HCT116 (cell line): ENCODE measurements at regions not wholly inside any gene's neighbourhood (a gene's known extent, or its start where the extent isn't known, plus 50 kb on each side); places are given as distances from the start of the nearest gene placed in this dataset.

ENCODE experiments used
- ATAC-seq: fragments of 200-7000 bp; cut with Tn5 transposase; 2 replicates; pipeline ENCODE4 v1.9.1; 2020; ENCODE audit warnings: mild to moderate bottlenecking, moderate library complexity
- BruUV-seq: library from RNA; stranded (reverse); fragments of 400-500 nt; replicated peaks from 2 replicates; lab custom pipeline; 2021; lab: Mats Ljungman, UMichigan
- CTCF ChIA-PET: fragments of 300-600 bp; sonication (Branson Sonifier 250); formaldehyde crosslinking; loops from one replicate; lab custom pipeline; 2021; ENCODE audit warnings: antibody characterized with exemption; lab: Charles Lee
- POLR2A ChIA-PET: fragments of 300-600, 350-600 bp; sonication (Branson Sonifier 250); formaldehyde crosslinking; loops from one replicate; lab custom pipeline; 2021; ENCODE audit warnings: antibody characterized with exemption; lab: Charles Lee
- RAD21 ChIA-PET, 2 experiments: fragments of 300-600 bp; sonication (Branson Sonifier 250); formaldehyde crosslinking; loops; one replicate each; lab custom pipeline; 2023; ENCODE audit warnings: low total read pairs in 2 of 2; ENCODE audit not compliant: uncharacterized antibody in 2 of 2, unreplicated experiment in 2 of 2, low non-redundant PET in 1 of 2; lab: Charles Lee
- DNase-seq: peaks from one replicate; pipeline ENCODE4 v3.0.0-alpha.2; 2010; ENCODE audit warnings: low read depth, low spot score
- H2AFZ ChIP-seq: fragments of 200-600 bp; shearing (Covaris generic), sonication (generic); 2 replicates; pipeline ENCODE4 v1.6.1; 2017; ENCODE audit warnings: low read depth, mixed run types, mixed read lengths, antibody characterized with exemption, low read length; ENCODE audit not compliant: poor library complexity, severe bottlenecking
- H3K27ac ChIP-seq: 2 replicates; pipeline ENCODE4 v1.5.1; 2012; ENCODE audit warnings: low read depth, low read length
- H3K27me3 ChIP-seq: fragments of 200-600 bp; sonication (generic); 2 replicates; pipeline ENCODE4 v1.6.1; 2016; ENCODE audit warnings: mixed run types, low read length, mixed read lengths; ENCODE audit not compliant: insufficient read depth
- H3K36me3 ChIP-seq, 2 experiments: fragments of 200-500 bp in 1 of 2; fragments of 200-600 bp in 1 of 2; sonication (Bioruptor generic) in 1 of 2; sonication (generic) in 1 of 2; 2 replicates each; pipeline versions ENCODE4 v1.5.1 to v1.6.1; 2014 to 2016; ENCODE audit warnings: low read length in 2 of 2, inconsistent platforms in 1 of 2, mixed read lengths in 1 of 2, mixed run types in 1 of 2; ENCODE audit not compliant: insufficient read depth in 2 of 2, control insufficient read depth in 1 of 2
- H3K4me1 ChIP-seq, 2 experiments: fragments of 200-600 bp in 1 of 2; sonication (generic) in 1 of 2; 2 replicates each; pipeline versions ENCODE4 v1.5.1 to v1.6.1; 2012 to 2017; ENCODE audit warnings: low read length in 2 of 2, inconsistent platforms in 1 of 2, mild to moderate bottlenecking in 1 of 2, mixed read lengths in 1 of 2, mixed run types in 1 of 2, moderate library complexity in 1 of 2; ENCODE audit not compliant: insufficient read depth in 2 of 2, control insufficient read depth in 1 of 2
- H3K4me2 ChIP-seq: fragments of 200-600 bp; sonication (generic); 2 replicates; pipeline ENCODE4 v1.6.1; 2017; ENCODE audit warnings: mixed run types, low read length, mixed read lengths
- H3K4me3 ChIP-seq, 2 experiments: fragments of 200-600 bp in 1 of 2; sonication (generic) in 1 of 2; replicated peaks in 1 of 2; 2 replicates each; pipeline ENCODE4 v1.5.1; 2011 to 2016; ENCODE audit warnings: low read length in 2 of 2, control low read depth in 1 of 2, low read depth in 1 of 2, mild to moderate bottlenecking in 1 of 2, mixed read lengths in 1 of 2, mixed run types in 1 of 2
- H3K79me2 ChIP-seq: fragments of 200-600 bp; sonication (generic); 2 replicates; pipeline ENCODE4 v1.6.1; 2017; ENCODE audit warnings: mild to moderate bottlenecking, mixed run types, low read length, moderate library complexity, mixed read lengths; ENCODE audit not compliant: insufficient read depth
- H3K9ac ChIP-seq: fragments of 200-600 bp; sonication (generic); 2 replicates; pipeline ENCODE4 v1.6.1; 2016; ENCODE audit warnings: low read length, mixed read lengths
- H3K9me2 ChIP-seq: fragments of 200-600 bp; sonication (generic), shearing (Covaris generic); 2 replicates; pipeline ENCODE4 v1.6.1; 2017; ENCODE audit warnings: mixed run types, mild to moderate bottlenecking, moderate library complexity; ENCODE audit not compliant: insufficient read depth
- H3K9me3 ChIP-seq, 2 experiments: fragments of 200-500 bp in 1 of 2; fragments of 200-600 bp in 1 of 2; sonication (Bioruptor generic) in 1 of 2; sonication (generic) in 1 of 2; 2 replicates each; pipeline ENCODE4 v1.6.1; 2014 to 2017; ENCODE audit warnings: low read length in 2 of 2, mixed read lengths in 2 of 2, inconsistent platforms in 1 of 2, low read depth in 1 of 2, mild to moderate bottlenecking in 1 of 2, mixed run types in 1 of 2, moderate library complexity in 1 of 2; ENCODE audit not compliant: control insufficient read depth in 1 of 2, insufficient read depth in 1 of 2
- H4K20me1 ChIP-seq: fragments of 200-600 bp; sonication (generic), shearing (Covaris generic); 2 replicates; pipeline ENCODE4 v1.6.1; 2017; ENCODE audit warnings: mixed run types, mild to moderate bottlenecking, moderate library complexity; ENCODE audit not compliant: insufficient read depth
- CEBPB ChIP-seq: IDR thresholded peaks from 2 replicates; pipeline ENCODE4 v1.6.1; 2012; ENCODE audit warnings: low read depth
- CTCF ChIP-seq, 3 experiments: fragments of 200-600 bp in 1 of 3; sonication (generic) in 1 of 3; IDR thresholded peaks in 2 of 3; conservative IDR thresholded peaks in 1 of 3; 2 replicates each; pipeline ENCODE4 v1.5.1; 2012 to 2017; ENCODE audit warnings: low read depth in 2 of 3, low read length in 2 of 3, antibody characterized with exemption in 1 of 3, borderline replicate concordance in 1 of 3, control low read depth in 1 of 3, mild to moderate bottlenecking in 1 of 3, mixed read lengths in 1 of 3, mixed run types in 1 of 3, moderate library complexity in 1 of 3; ENCODE audit not compliant: insufficient read depth in 1 of 3
- EGR1 ChIP-seq: IDR thresholded peaks from 2 replicates; pipeline ENCODE4 v1.6.1; 2012; ENCODE audit warnings: low read depth
- ELF1 ChIP-seq: IDR thresholded peaks from 2 replicates; pipeline ENCODE4 v1.6.1; 2012; ENCODE audit warnings: low read depth, borderline replicate concordance
- EZH2 ChIP-seq: fragments of 200-600 bp; sonication (generic); IDR thresholded peaks from 2 replicates; pipeline ENCODE4 v1.6.1; 2017; ENCODE audit warnings: antibody characterized with exemption, mixed run types
- EZH2phosphoT487 ChIP-seq: fragments of 200-600 bp; IDR thresholded peaks from 2 replicates; pipeline ENCODE4 v1.6.1; 2018; ENCODE audit warnings: antibody characterized with exemption, borderline replicate concordance
- MAX ChIP-seq: IDR thresholded peaks from 2 replicates; pipeline ENCODE4 v1.6.1; 2012
- POLR2A ChIP-seq: IDR thresholded peaks from 2 replicates; pipeline ENCODE4 v1.7.0; 2011; ENCODE audit warnings: borderline replicate concordance; ENCODE audit not compliant: insufficient read depth, insufficient read length; ENCODE audit errors: extremely low read depth
- RAD21 ChIP-seq: IDR thresholded peaks from 2 replicates; pipeline ENCODE4 v1.6.1; 2012; ENCODE audit warnings: low read depth, mild to moderate bottlenecking
- SP1 ChIP-seq: IDR thresholded peaks from 2 replicates; pipeline ENCODE4 v1.6.1; 2012; ENCODE audit warnings: low read depth
- SRF ChIP-seq: IDR thresholded peaks from 2 replicates; pipeline ENCODE4 v1.6.1; 2012; ENCODE audit warnings: low read depth
- TCF7L2 ChIP-seq: IDR thresholded peaks from 2 replicates; pipeline ENCODE4 v1.7.0; 2011; ENCODE audit warnings: borderline replicate concordance, inconsistent platforms; ENCODE audit not compliant: insufficient read depth, insufficient read length; ENCODE audit errors: extremely low read depth
- ZBTB33 ChIP-seq: IDR thresholded peaks from 2 replicates; pipeline ENCODE4 v1.6.1; 2011; ENCODE audit warnings: mild to moderate bottlenecking, low read length, moderate library complexity; ENCODE audit not compliant: insufficient replicate concordance; ENCODE audit errors: extremely low read depth
- ZFX ChIP-seq: fragments of 450-650 bp; IDR thresholded peaks from 2 replicates; pipeline ENCODE4 v1.6.1; 2017
- ZNF274 ChIP-seq: fragments of 200-500 bp; sonication (Bioruptor generic); IDR thresholded peaks from 2 replicates; pipeline ENCODE4 v1.6.1; 2014; ENCODE audit warnings: mild to moderate bottlenecking, low read depth, low read length, inconsistent platforms
- intact Hi-C: fragments of 100-400 bp; cut with micrococcal nuclease; formaldehyde crosslinking; loops from 2 replicates; pipeline ENCODE4 v1.10.0; 2022

- Histone ChIP-seq H3K4me1 (no peaks in the 10 kb centered on the region), H3K9ac (no peak overlapping the region), H3K36me3 (no peaks in the 10 kb centered on the region), H4K20me1 (no peaks in the 10 kb centered on the region), H3K79me2 (no peaks in the 10 kb centered on the region), H3K27me3 (no peaks in the 10 kb centered on the region), H3K9me2 (no peaks in the 10 kb centered on the region), H2AFZ (no peak overlapping the region), H3K9me3 (no peaks in the 10 kb centered on the region), H3K4me2 (no peak overlapping the region), H3K27ac (no peak overlapping the region), H3K4me3 (no peak overlapping the region)
- TF ChIP-seq TCF7L2 = no peak
- TF ChIP-seq ZNF274 = no peak
- TF ChIP-seq CEBPB = no peak
- TF ChIP-seq MAX = no peak
- no peak for TF ChIP-seq RAD21
- no peak for TF ChIP-seq EZH2phosphoT487
- RAD21 ChIA-PET = no interaction called here
- ATAC-seq = no peak
- CTCF ChIA-PET = no interaction called here
- BruUV-seq = no TSS peak
- intact Hi-C loops = no loop called here
- no peak for DNase-seq
- POLR2A ChIA-PET = no interaction called here
Measured at GRCh38 chr3:24662449-24663345, 168.0 kb upstream of the THRB start.

GRCh38 chr3:24663406-24663805 is 168.8 kb upstream of the THRB start:
- Histone ChIP-seq H3K27ac (no peak overlapping the region), H3K4me3 (no peak overlapping the region), H3K9ac (no peak overlapping the region), H3K36me3 (no peaks in the 10 kb centered on the region), H3K4me2 (no peak overlapping the region), H2AFZ (no peak overlapping the region), H3K27me3 (no peaks in the 10 kb centered on the region), H3K4me1 (no peaks in the 10 kb centered on the region), H3K9me3 (no peaks in the 10 kb centered on the region), H4K20me1 (no peaks in the 10 kb centered on the region), H3K9me2 (no peaks in the 10 kb centered on the region), H3K79me2 (no peaks in the 10 kb centered on the region)
- RAD21 ChIA-PET = no interaction called here
- intact Hi-C loops = no loop called here
- POLR2A ChIA-PET = no interaction called here
- DNase-seq = no peak
- no peak for ATAC-seq
- CTCF ChIA-PET = interaction anchor here (1.0 kb wide), 1 partner anchor 17 kb away, joined by 5 read pairs; no protein-coding TSS in a partner anchor
- BruUV-seq = no TSS peak
- no peak for TF ChIP-seq TCF7L2
- TF ChIP-seq ZFX = no peak
- no peak for TF ChIP-seq SRF
- no peak for TF ChIP-seq EZH2
- TF ChIP-seq ZBTB33 = no peak
- no peak for TF ChIP-seq POLR2A
- no peak for TF ChIP-seq CTCF (IDR thresholded peaks at IDR 0.05 in 2 of 3, conservative IDR thresholded peaks at IDR 0.05 in 1 of 3; ENCODE audit: borderline replicate concordance in 1 of 3, insufficient read depth in 1 of 3, low read depth in 2 of 3, low read length in 2 of 3)
- no peak for TF ChIP-seq MAX
- no peak for TF ChIP-seq ZNF274
- no peak for TF ChIP-seq EGR1
- no peak for TF ChIP-seq ELF1
- TF ChIP-seq SP1 = no peak
